ENCODE measurements at regions not wholly inside any gene's neighbourhood (a gene's known extent, or its start where the extent isn't known, plus 50 kb on each side); places are given as distances from the start of the nearest gene placed in this dataset.

DNA sequence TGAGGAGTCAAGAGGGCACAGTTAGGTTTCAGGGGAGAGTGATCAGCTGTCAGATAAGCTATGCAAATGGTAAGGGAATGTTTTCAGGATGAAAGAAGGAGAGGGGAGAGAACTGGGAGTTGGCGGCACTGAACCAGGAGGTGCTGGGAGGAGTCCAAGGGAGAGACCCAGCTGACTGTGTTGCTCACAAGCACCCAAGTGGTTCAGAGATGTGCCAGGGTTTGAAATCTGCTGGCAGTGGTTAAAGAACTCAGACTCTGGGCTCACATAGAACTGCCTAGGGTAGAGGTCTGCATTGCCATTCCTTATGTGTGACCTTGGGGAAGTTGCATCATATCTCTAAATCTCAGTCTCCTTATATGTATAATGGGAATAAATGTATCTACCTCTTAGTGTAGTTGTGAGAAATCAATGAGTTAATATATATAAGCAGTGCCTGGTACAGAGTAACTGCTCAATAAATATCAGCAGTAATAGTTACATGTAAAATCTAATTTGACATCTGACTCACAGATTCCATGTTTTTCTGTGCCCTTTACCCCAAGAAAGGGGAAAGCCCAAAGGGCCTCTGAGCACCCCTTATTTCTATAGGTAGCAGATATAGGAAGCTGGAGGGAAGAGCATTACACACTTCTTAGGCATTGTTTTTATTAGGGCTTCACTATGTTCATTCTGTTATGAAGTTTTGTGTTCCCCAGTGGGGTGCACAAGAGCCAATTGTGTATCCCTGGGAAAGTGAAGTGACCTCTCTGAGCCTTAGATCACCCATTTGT, 66.9 kb upstream of the SESN3 start:
- no peak for DNase-seq

- no peak for DNase-seq
Measured at GRCh38 chr11:95296621-95297025, 65.6 kb upstream of the SESN3 start.

DNA sequence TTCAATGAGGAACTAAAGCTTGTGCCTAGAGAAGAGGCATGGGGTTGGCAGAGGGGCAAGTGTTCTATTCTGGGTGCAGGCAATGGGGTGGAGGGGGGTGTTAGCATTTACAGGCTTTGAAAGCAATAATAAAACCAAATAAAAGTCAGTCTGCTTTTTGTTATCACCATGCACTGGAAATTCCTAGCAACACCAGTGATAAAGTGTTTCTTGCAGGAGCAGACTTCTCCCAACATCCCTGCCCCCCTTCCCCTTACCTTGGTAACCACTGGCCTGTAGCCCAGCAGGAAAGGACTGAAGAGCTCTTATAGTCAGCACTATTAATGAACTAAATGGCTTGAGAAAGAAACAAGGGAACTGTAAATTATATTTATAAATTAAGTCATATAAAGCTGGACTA, 65.2 kb upstream of the SESN3 start:
- DNase-seq: no peak

DNA sequence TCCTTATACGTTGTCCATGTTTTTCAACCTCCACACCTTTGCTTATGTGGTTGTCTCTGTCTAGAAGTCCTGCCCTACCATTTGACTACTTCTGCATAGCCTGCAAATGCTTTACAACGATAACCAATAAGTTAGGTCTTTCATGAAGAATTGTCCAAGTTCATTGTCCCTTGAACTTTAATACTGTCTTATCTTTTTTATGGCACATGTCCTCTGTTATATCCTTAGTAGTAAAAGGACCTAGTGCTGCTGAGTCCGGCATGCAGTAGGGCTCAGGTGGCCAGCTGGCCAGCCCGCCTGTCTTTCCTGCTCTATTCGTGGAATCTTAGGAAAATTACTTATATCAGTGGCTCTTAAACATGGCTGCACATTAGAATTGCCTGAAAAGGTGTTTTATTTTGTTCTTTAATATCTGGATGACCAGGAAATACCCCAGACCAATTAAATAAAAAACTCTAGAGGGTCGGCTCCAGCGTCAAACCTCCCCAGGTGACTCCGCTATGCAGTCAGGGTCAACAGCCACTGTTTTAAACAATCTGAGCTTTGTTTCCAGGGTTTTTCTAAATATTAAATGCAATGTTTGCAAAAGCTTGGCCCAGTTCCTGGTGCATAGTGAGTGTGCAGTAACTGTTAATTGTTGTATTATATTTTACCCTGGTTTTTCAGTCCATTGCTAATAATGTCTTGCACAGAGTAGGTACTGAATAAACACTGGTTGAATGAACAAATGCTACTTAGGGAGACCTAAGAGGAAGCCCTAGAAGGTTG, 64.6 kb upstream of the SESN3 start:
- no peak for DNase-seq

DNA sequence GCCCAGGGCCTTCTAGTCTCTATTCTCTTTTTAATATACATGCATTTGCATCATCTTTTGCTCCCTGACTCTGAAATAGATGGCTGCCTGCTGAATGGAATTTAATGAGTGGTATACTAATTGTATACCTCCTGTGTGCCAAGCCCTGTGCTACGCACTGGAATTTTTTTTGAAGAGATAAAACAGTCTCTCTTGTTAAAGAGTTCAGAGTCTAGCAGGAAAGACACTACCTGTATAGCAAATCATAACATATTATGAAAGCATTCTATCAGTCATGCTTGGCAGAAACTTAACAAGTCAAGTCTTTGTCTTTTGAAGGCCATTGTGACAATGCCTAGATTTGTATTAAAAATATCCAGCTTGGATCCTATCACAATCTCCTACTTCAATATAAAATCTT, 63.7 kb upstream of the SESN3 start:
- no peak for DNase-seq

DNA sequence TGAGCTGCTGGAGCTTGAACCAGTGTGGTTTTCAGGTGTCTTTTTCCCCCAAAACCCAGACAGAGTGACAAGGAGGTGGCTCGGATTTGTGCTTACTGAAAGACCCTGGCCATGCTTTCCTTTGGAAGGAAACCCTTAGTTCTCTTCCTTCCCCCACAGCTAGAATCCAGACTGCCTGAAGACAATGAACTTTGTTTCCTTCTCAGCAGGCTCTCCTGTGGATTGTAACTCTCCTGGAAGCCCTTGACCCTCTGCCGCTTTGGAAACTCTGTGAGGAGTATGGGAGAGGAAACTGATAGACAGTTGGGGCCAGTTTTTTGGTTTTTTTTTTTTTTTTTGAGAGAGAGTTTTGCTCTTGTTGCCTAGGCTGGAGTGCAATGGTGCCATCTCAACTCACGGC, 62.1 kb upstream of the SESN3 start:
- DNase-seq: no peak

DNA sequence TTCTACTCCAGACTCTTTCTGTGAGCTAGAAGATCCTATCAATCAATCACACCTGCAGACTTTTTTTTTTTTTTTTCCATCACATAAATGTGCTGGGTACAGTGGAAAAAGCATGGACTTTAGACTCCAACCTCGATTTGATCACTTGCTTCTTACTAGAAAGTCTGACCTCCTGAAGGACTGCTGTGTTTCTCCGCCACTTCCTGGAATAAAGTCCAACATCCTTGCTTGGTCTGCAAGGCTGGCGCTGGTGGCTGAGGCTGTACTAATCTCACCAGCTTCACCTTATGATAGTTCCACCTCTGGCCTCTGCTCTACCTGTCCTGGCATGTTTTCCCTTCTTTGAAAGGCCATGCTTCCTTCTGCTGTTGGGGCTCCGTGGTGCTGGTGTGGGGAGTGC, 60.9 kb upstream of the SESN3 start:
- no peak for DNase-seq

- no peak for DNase-seq
Measured at GRCh38 chr11:95289378-95290101, 58.5 kb upstream of the SESN3 start.

GRCh38 chr11:95284057-95285052, 53.4 kb upstream of the SESN3 start:
- no peak for DNase-seq

DNA sequence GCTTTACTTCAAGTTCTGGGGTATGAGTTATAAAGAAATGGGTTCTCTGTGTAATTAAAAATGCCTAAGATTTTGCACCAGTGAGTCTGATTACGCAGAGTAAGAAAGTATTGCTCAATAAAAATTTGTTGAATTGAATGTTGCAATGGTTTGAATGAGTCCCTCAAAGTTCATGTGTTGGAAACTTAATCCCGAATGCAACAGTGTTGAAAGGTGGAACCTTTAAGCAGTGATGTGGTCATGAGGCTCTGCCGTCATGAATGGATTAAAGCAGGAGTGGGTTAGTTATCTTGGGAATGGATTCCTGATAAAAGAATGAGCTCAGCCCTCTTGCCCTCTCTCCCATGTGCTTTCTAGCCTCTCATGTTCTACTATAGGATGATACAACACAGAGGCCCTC, 52.6 kb upstream of the SESN3 start:
- DNase-seq: no peak

- no peak for DNase-seq
Measured at GRCh38 chr11:95283146-95283545, 52.1 kb upstream of the SESN3 start.

DNA sequence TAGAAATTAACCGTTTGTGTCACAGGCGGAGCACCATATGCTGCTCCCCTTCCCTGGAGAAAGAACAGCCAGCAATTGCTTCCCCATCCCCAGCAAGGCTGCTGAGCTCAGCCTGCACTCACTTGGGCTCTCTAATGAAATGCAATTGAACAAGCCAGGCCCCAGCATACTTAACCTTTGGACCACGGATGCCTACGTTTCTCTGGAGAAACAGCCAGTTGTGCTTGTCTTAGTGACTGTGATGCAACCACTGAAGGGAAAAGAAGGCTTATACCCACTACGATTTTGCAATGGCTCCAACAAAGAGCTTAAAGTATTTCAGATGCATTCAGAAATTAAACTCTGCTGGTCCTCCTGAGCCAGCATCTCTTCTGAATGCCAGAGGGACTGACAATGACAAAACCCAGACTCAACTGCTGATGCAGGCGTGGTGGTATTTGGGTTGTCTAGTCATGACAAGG, 51.3 kb upstream of the SESN3 start:
- DNase-seq: no peak
